HG02759 (cell line): ENCODE measurements at regions not wholly inside any gene's neighbourhood (a gene's known extent, or its start where the extent isn't known, plus 50 kb on each side); places are given as distances from the start of the nearest gene placed in this dataset.
A peak's percentile ranks its signal among the peaks of the same experiment; 100 is the strongest.

ENCODE experiments used
- ATAC-seq: cut with Tn5 transposase; IDR thresholded peaks from one replicate; pipeline ENCODE4 v1.9.1; 2021; ENCODE audit warnings: mild to moderate bottlenecking, moderate library complexity; ENCODE audit not compliant: unreplicated experiment

GRCh38 chr14:50036637-50037036, 79.7 kb downstream of the VCPKMT start:
- no peak for ATAC-seq

DNA sequence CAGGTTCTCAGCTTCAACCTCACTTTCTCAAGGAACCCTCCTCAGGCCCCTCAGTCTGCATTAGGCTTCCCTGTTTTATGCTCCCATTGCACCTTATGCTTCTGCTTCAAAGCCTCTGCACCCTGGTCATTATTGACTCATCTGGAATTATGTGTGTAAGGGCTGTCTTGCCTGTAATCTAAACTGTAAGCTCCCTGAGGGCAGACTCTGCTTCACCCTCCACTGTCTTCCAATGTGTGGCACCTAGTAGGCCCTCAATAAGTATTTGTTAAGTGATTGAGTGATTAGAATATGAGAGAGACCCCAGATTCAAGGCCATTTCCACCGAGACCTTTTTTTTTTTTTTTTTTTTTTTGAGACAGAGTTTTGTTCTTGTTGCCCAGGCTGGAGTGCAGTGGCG, 79.1 kb downstream of the VCPKMT start:
- no peak for ATAC-seq

DNA sequence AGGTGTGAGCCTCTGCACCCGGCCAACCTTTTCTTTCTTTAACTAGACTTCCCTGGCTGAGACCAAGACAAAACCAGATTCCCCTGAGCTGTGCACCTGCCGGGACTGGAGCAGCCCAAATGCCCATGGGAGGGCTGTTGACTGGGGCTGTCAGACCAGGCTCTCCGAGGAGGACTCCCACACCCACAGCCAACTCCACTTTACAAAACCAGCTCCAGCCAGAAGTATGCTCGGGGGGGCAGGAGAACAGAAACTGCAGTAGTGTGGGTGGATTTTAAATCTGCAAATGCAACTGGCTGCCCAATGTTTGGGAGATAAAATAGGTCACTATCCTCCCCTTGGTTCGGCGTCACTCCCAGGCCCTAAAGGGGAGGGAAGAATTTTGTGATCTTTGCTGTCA, 78.5 kb downstream of the VCPKMT start:
- ATAC-seq, result no peak

DNA sequence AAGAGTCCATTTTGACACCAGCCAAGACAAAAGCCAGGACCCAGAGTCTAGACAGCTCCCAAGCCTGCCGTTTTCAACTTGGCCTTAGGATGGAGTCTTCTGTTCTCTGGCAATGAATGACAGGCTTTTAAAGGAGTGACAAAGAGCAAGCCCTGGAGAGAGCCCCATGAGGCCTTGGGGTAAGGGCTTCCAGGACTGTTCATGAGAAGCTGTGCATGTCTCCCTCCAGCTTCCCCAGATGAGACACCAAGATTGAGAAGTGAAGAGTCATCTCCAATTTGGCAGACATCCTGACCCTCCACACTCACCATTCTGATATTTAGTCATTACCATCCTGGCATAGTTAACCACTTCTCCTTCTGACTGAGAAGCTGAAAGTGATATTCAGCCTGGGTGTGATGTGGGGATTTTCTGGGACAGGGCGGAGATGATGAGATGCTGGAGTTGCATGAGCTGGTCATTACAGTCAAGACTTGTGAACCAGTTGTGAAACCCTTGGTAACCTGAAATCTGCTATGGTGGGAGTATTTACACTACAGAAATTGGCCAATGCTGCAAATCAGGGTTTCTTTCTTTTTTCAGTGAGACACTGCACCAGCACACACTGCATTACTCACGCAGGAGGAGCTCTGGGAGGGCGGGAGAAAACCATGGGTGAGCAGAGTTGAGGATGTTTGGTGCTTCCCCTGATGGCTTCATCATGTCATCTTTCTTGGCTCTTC, 77.8 kb downstream of the VCPKMT start:
- ATAC-seq, result peak; percentile 85

DNA sequence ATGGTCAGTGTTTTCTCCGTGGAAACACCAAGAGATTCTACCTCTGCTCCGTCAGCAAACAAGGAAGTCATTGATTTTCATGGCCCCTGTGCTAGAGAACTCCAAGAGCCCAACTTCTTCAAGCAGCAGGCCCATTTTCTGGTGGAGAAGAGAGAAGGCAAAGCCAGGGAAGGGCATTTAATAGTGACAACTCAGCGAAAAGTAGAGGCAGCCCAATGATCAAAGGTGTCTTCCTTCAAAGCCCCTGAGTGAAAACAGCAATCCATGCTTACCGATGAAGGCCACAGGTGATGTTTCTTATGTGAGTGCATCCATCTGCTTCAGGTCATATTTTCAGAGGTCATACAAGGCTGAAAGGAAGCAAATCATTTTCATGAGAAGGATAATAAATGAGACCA, 77.3 kb downstream of the VCPKMT start:
- no peak for ATAC-seq

DNA sequence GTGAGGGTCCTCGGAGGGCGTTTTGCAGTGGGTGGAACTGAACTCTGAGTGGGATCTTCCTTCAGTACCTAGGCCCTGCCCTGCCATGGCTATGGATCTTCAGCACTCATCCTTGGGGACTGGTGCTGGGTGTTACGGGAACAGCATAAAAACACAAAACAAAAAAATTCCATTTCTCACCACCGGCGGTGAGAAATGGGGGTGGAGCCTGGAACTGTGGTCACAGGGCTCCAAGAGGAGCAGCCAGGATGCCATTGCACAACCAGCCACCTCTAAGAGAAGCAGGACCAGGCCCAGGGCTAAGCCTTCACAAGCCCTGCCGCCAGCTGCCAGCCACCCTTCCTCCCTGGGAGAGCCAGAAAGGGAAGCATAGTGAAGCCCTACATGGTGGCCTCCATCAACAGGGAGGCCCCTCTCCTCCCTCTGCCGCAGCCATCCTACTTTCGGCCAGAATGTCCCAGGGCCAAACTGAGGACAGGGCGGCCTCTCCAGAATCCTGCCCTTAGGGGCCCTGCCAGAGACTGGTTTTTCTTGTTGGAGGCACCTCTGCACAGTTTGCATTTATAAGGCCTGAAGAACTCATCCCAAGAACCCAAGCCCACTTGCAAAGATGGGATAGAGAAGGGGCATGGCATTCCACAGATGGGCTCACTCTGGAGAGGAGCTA, 76.5 kb downstream of the VCPKMT start:
- no peak for ATAC-seq

- ATAC-seq, result peak; percentile 9
Measured at GRCh38 chr14:50040401-50040775, 76.0 kb downstream of the VCPKMT start.

- no peak for ATAC-seq
Measured at GRCh38 chr14:50040895-50041465, 75.4 kb downstream of the VCPKMT start.

GRCh38 chr14:50041980-50042379, 74.4 kb downstream of the VCPKMT start:
- ATAC-seq, result no peak

DNA sequence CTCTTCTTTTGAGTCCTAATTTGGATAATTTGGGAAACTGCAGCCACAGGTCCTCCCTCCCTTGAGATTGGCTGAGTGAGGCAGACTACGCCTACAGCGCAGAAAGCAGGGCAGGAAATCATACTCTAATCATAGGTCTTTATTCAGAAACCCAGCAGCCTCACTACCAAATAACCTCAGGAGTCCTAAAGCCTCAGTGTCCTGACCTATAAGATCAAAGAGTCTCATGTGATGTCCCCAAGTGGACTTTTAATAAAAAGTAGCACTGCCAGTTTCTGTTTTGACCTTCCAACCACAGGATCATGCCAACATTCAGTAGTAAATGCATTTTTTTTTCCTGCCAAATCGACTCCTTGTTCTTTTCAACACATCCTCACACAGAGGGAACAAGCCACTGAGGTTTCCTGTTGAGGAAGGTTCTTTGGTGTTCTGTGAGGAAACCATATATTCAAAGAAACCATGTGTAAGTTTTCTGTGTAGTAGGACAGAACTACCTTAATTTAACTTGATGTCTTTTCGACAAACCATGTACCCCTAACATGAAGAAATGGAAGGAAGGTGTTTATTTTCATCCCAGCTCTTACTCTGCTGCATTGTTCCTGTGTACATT, 72.2 kb downstream of the VCPKMT start:
- ATAC-seq, result no peak

- ATAC-seq, result peak; percentile 83
Measured at GRCh38 chr14:50045039-50045711, 71.2 kb downstream of the VCPKMT start.

DNA sequence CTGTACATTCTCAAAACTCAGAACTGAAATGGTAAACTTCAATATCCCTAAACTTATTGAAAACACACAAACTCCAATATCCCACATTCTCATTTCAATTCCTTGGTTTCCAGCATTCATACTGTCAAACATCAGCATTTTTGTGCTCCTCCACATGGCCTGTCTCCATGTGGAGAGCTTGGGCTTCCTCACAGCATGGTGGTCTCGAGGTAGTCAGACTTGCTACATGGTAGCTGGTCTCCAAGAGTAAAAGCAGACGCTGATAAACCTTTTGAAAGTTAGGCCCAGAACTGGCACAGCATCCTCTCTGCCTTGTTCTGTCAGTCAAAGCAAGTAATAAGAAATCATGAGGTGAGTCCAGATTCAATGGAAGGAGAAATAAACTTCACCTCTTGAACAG, 70.5 kb downstream of the VCPKMT start:
- ATAC-seq, result no peak

DNA sequence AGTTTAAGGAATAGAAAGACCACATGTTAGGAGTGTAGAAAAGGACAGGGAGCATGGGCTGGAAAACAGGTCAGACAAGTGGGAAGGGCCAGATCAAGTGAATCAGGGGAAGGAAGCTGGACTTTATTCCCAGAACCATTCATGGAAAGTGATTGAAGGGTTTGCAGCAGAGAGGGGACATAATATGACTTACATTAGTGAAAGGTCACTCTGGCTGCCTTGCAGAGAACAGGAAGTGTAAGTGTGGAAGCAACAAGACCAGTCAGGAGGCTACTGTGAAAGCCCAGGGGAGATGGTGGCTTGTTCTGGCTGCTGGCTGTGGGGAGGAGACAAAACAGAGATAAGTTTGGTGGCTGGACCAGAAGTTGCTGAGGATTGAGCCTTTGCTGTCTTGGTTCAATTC, 69.1 kb downstream of the VCPKMT start:
- peak; percentile 67 for ATAC-seq

GRCh38 chr14:50049093-50049492, 67.3 kb downstream of the VCPKMT start:
- ATAC-seq, result no peak

GRCh38 chr14:50049703-50050570, 66.4 kb downstream of the VCPKMT start:
- no peak for ATAC-seq

- ATAC-seq, result no peak
Measured at GRCh38 chr14:50051106-50051505, 65.3 kb downstream of the VCPKMT start.

GRCh38 chr14:50051706-50052105, 64.7 kb downstream of the VCPKMT start:
- no peak for ATAC-seq

- ATAC-seq, result no peak
Measured at GRCh38 chr14:50052517-50052916, 63.9 kb downstream of the VCPKMT start.

DNA sequence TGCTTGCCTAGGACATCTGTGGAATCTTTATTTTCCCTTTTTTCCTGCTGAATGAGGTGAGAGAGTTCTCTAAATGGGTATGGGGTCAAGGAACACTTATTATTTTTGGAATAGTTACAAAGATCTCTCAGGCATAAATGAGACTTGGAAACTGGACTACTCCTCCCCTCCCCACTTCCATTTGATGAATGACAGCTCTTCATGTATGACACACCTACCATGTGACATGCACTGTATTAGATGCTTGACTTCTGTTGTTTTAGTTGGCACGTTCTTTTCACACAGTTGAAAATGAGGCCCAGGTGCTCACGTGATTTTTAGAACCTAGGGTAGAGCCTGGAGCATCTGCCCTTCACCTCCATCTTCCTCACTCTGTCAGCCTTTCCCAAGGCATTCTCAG, 62.4 kb downstream of the VCPKMT start:
- ATAC-seq, result no peak

- ATAC-seq, result no peak
Measured at GRCh38 chr14:50055461-50056228, 60.7 kb downstream of the VCPKMT start.
